ENCODE measurements at regions not wholly inside any gene's neighbourhood (a gene's known extent, or its start where the extent isn't known, plus 50 kb on each side); places are given as distances from the start of the nearest gene placed in this dataset.
"Not testable (repeated sequence)": the region's sequence is repeated elsewhere in the genome, so short reads cannot be mapped to it uniquely, and the experiment has no call there.

GRCh38 chr2:58715344-58715743 lies 474.2 kb upstream of the FANCL start:
- DNase-seq (ENCODE audit: low read depth) = no peak

GRCh38 chr2:58714238-58714637 lies 473.1 kb upstream of the FANCL start:
- DNase-seq (ENCODE audit: low read depth) = no peak

GRCh38 chr2:58710795-58711279 lies 469.7 kb upstream of the FANCL start:
- DNase-seq (ENCODE audit: low read depth) = no peak

DNA sequence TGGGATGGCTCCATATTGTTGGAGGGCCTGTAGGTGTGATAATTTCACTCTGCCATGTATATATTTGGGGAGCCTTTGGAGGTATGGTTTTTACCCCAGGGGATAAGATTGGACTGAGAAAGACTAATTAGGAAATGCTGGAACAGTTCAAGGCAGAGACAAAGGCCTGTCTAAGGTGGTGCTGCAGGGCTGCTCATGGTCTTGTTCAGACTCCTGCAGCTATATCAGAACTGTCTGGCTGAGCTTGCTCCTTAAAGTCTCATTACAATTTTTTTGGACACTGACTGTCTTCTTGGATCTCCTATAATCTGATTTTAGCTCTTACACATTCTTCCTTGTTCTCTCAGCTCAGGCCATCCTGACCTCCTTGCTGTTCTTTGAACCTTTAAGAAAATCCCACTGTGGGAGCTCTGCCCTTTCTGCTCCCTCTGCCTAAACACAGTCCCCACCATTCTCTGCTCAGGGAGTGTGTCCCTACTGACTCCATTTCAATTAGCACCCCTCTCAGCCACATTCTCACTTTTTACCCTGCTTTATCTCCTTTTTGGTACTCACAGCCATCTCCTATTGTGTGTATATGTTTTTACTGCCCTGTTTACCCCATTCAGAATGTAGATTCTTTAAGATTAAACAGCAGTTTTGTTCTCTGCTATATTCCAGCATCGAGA lies 468.7 kb upstream of the FANCL start:
- no peak for DNase-seq (ENCODE audit: low read depth)

DNA sequence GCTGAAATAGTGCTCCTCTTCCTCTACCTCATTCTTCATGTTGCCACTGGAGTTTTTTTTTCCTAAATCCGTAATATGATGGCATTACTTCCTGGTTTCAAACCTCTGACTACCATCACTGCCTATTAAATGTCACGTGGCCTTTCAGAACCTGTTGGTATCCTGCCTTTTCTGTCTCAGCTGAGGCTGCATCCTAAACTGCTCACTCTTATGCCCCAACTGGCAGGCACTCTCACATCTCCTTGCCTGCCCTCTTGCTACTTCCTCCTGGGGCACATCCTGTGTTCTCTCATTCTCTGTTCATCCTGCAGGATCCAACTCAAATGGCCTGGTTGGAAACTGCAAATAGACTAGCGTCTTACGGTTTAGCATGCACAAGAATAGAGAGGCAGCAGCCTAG lies 468.1 kb upstream of the FANCL start:
- no peak for DNase-seq (ENCODE audit: low read depth)

DNA sequence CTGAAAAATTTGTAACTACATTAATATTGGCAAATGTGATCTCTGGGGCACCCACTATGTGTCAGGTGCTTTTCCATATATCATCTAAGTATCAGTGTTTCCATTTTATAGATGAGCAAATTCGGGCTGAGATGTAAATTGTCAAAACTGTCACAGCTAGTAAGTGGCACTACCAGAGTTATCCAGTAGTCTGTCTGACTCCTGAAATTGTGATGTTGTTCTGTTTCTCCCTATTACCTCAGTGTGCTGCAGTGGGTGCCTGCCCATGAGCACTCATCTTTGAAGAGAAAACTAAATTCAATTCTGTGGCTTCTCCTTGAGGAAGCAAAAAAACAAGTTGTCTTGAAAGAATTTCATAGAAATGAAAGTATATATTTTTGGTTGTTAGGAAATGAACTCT lies 467.4 kb upstream of the FANCL start:
- no peak for DNase-seq (ENCODE audit: low read depth)

- no peak for DNase-seq (ENCODE audit: low read depth)
Observed at GRCh38 chr2:58702302-58702885, 461.3 kb upstream of the FANCL start.

DNA sequence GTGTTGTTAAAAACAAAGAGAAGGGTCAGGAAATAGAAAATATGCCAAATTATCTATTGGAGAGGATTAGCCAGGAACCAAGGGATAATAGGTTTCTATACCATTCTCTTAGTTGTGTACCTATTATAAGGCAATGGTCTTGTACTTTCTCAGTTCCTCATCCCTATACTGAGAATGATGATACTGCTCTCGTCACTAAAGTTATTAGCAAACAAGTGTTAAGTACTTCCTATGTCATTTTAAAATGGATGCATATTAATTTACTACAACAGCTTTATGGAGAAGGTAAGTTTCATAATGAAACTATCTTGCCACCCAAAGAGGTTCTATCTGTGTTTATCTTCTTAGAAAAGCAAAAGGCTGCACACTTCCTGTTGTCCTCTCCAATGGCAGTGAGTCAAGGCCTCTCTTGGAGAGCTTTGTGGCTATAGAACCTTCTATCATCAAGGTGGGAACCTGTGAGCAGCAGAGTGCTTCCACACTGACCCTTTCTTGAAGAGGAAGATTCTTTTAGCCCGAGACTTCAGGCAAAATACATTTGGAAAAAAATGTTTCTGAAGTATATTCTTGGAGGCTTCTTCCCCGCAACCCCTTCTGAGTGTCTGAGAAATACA lies 460.7 kb upstream of the FANCL start:
- DNase-seq (ENCODE audit: low read depth) = no peak

GRCh38 chr2:58700591-58700990 lies 459.5 kb upstream of the FANCL start:
- DNase-seq (ENCODE audit: low read depth) = no peak

DNA sequence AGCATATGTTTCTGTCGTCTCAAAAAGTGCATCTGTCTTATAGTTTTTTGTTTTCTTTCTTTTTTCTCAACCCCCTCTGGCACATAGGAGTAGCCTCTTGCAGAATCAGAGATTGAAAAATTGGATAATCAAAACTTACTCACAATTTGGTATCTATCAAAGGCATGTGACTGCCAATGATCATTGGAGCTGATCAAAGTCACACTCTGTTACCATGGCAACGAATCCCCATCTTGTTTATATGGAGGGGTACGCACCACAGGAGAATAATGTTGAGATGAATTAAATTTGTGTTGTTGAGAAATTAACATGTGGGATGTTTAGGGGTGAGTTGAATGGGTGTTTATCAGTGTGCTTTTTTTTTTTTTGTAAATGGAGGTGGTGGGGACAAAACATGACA lies 458.3 kb upstream of the FANCL start:
- no peak for DNase-seq (ENCODE audit: low read depth)

GRCh38 chr2:58698620-58699019 lies 457.5 kb upstream of the FANCL start:
- DNase-seq (ENCODE audit: low read depth) = no peak

- DNase-seq (ENCODE audit: low read depth) = not testable (repeated sequence)
Observed at GRCh38 chr2:58694114-58694513, 453.0 kb upstream of the FANCL start.

GRCh38 chr2:58691041-58691440 lies 449.9 kb upstream of the FANCL start:
- DNase-seq (ENCODE audit: low read depth) = not testable (repeated sequence)

DNA sequence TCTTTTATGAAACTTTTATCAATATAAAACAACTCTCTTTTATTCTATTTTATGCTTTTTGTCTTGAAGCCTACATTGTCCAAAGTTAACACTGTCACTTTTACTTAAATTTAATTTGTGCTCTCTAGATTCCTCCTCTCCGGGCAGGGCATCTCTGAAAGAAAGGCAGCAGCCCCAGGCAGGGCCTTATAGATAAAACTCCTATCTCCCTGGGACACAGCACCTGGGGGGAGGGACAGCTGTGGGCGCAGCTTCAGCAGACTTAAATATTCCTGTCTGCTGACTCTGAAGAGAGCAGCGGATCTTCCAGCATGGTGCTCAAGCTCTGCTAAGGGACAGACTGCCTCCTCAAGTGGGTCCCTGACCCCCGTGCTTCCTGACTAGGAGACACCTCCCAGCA lies 447.7 kb upstream of the FANCL start:
- DNase-seq (ENCODE audit: low read depth) = no peak

DNA sequence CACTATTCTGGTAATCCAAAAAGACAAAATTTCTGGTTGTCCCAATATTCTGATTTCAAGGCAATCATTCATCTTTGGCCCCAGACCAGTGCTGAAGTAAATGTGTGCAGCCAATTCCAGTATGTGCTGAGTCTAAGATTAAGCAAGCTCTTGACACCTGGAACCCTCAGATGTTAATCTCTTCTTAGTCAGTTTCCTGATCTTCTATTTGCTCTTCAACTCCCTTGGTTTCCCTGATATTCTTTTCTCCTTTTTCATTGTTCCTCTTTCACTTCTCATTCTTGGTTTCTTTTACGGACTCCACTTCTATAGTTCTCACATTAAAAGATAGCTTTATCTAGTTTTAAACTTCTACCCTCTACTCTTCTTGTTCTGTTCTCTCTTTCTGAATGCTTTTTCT lies 445.7 kb upstream of the FANCL start:
- DNase-seq (ENCODE audit: low read depth) = no peak

DNA sequence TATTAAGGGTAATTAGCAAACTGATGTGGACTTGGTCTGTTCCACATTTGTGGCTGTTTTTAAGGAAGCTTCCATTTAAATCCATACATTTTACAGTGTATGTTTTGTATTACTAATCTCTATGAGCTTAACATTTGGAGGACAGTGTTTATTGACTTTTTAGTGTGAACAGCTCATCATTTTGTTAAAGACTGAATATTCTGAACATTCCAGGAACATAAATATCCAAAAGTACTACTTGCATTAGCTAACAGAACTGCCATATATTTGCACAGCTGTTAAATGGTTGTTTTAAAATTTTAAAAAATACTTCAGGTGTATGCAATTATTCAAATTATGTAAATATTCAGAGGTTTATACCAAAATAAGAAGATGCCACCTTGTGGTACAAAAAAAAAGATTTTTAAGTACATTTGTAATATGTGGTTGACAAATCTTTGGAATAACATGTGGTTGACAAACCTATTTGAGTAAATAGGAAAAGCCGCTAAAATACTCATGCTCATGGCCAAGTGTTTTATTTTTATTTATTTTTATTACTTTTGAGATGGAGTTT lies 439.7 kb upstream of the FANCL start:
- no peak for DNase-seq (ENCODE audit: low read depth)

DNA sequence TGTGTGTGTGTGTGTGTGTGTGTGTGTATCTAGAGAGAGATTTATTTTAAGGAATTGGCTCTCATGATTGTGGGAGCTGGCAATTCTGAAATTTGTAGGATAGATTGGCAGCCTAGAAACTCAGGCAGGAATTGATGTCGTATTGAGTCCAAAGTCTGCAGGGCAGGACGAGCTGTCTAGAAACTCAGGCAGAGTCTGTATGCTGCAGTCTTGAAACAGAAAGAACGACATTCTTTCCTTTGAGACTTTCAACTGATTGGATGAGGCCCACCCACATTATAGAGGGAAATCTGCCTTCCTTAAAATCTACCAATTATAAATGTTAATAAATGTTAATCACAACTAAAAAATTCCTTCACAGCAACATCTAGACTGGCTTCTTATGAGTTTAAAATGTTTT lies 436.6 kb upstream of the FANCL start:
- DNase-seq (ENCODE audit: low read depth) = no peak

DNA sequence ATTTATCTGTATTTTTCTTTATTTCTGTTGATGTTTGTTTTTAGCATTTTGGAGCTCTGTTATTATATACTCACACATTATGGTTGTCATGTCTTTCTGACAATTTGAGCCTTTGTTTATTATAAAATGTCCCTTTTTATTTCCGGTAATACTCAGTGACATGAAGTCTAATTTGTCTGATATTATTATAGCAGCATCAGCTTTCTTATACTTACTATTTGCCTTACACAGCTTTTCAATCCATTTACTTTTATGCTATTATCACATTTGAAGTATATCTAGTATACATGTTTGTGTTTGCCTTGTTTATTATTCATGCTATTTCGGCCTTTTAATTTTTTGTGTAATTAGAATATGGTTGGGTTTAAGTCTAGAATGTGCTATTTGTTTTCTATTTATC lies 430.6 kb upstream of the FANCL start:
- DNase-seq (ENCODE audit: low read depth) = no peak

DNA sequence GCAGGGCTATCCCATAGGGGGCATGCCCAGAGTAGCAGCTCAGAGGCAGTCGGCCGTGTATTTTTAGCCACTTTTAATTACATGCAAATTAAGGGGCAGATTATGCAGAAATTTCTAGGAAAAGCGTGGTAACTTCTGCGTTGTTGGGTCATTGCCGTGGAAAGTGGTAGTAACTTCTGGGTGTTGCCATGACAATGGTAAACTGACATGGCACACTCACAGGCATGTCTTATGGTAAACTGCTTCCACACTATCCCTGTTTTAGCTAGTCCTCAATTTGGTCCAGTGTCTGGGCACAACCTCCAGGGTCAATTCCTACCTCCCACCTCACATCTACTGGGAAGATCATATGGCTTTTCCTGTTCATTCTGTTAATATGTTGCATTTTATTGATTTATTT lies 428.9 kb upstream of the FANCL start:
- DNase-seq (ENCODE audit: low read depth) = no peak

DNA sequence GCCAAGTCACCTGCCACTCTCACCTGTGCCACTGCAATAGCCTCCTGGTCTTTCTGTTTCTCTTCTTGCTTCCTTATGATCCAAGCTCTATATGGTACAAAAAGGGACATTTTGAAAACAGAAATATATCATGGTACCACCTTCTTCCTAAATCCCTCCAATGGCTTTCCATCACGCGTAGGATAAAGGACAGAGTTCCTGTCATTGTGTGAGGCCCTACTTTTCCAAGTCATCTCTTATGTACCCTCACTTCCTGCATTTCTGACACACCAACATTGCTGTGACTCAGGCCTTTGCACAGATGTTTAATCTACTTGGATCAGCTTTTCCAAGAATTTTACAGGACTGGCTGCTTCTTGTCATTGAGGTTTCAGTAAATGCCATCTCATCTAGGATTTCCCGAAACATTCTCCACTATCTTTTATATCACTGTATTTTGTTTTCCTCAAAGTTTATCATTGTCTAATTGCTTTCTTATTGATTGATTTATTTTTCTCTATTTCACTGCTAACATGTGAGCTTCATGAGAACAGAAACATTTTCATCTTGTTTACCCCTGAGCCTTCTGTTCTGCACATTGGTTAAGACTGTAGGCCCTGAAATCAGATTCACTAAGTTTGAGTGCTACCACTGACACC lies 426.1 kb upstream of the FANCL start:
- DNase-seq (ENCODE audit: low read depth) = no peak

GRCh38 chr2:58666323-58666970 lies 425.3 kb upstream of the FANCL start:
- no peak for DNase-seq (ENCODE audit: low read depth)

- DNase-seq (ENCODE audit: low read depth) = no peak
Observed at GRCh38 chr2:58665154-58665553, 424.0 kb upstream of the FANCL start.

Measured in stimulated activated CD8-positive, alpha-beta memory T cell treated with anti-CD3 and anti-CD28 coated beads, Interleukin-12 subunit alpha, Interleukin-12 subunit beta, amount 100 ng/mL, for 4 hours (primary cell).